NCI-H510A treated with DMSO at 0.1 percent for 48 hours (cell line): ENCODE measurements at regions not wholly inside any gene's neighbourhood (a gene's known extent, or its start where the extent isn't known, plus 50 kb on each side); places are given as distances from the start of the nearest gene placed in this dataset.
"Not testable (repeated sequence)": the region's sequence is repeated elsewhere in the genome, so short reads cannot be mapped to it uniquely, and the experiment has no call there.

Experiments
- DNase-seq: peaks from one replicate; lab custom pipeline; 2025; lab: John Stamatoyannopoulos, UW

- DNase-seq = no peak
These were observed 635.1 kb downstream of the IRS1 start for GRCh38 chr2:226164512-226164911.

- DNase-seq = not testable (repeated sequence)
These were observed 639.0 kb downstream of the IRS1 start for GRCh38 chr2:226160617-226161016.

DNA sequence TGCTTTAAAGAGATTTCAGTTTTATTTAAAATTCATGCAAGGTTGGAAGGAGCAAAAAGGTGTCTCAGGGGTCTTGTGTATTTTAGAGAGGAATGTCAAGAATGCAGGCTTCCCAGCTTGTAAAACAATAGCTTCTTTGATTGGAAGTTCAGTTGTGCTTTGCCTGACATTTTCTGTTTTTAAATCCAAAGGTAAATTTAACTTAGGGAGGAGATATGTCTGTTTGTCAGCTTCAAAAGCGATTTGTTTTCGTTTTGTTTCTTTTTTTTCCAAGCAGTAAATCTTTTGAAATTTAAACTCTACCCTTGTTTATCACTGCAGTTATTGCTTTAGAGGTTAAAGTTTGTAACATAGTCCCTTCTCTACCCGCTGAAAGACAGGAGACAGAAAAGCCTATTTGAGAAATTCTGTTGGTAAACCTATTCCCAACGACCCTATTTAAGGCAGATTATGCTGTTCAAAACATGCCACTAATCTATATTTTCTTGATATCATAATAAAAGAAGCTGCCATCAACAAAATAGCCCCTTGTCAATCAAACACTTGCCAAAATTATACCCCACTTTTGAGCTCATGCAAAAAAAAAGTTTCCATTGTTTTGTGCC lies 639.6 kb downstream of the IRS1 start:
- no peak for DNase-seq

GRCh38 chr2:226158940-226159339 lies 640.7 kb downstream of the IRS1 start:
- DNase-seq = no peak

DNA sequence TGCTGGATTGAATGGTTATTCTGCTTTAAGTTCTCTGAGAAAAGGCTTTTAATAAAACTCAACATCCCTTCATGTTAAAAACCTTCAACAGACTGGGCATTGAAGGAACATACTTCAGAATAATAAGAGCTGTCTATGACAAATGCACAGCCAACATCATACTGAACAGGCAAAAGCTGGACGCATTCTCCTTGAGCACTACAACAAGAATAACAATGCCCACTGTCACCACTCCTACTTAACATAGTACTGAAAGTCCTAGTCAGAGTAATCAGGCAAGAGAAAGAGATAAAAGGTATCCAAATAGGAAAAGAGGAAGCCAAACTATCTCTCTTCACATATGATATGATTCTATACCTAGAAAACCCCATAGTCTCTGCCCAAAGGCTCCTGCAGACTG lies 641.4 kb downstream of the IRS1 start:
- no peak for DNase-seq

DNA sequence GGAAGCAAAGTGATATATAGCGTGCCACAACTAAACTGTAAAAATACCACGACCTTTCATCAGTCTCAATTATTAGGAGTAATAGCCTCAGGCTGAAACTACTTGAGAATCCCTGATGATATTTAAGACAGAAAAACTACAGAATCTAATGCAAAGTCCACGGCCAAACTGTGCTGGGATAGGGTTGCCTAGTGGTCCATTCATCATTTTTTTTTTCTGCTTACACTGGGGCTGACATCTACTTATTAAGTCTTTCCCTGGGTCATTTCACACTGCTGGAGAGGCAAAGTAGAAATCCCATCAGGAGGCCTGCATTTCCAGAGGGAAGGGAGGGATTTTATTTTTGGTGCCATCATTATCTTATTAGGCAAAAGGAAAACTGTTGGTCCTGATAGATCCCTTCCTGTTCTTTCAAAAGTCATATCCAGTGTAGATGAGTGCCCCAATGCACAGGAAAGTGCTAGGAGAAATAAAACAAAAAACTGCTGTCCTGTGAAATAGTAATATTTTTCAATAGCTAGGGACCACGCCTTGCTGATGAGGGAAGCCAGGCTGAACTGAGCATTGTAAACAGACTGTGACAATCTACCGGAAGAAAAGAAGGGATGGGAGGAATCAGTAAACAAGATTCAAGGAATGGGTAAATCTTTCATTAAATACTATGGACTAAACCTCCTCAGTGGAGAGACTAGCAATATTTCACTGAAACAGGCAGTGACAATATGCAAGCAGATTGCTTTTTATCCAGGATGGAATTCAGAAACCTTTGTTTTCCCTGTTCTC lies 644.3 kb downstream of the IRS1 start:
- DNase-seq = no peak

- no peak for DNase-seq
These were observed 645.0 kb downstream of the IRS1 start for GRCh38 chr2:226154610-226155009.

DNA sequence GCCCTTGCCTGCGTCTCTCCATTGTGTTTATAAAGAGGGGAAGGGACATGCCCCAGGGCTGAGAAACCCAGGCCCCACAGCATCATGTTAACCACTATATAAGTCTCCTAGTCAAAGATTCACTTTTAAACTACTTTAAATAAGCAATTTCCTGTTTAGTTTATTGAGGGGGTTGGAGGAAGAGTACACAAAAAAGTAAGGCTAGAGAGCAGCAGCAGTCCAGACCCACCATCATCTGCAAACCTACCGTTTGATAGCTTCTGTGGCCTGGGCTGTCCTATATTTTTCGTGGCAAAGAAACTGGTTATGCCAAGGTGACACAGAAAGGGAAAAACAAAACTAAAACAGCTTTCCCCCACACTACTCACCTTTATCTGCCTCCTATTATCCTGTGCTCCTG lies 646.1 kb downstream of the IRS1 start:
- DNase-seq = no peak

- DNase-seq = no peak
These were observed 648.5 kb downstream of the IRS1 start for GRCh38 chr2:226151157-226151556.

DNA sequence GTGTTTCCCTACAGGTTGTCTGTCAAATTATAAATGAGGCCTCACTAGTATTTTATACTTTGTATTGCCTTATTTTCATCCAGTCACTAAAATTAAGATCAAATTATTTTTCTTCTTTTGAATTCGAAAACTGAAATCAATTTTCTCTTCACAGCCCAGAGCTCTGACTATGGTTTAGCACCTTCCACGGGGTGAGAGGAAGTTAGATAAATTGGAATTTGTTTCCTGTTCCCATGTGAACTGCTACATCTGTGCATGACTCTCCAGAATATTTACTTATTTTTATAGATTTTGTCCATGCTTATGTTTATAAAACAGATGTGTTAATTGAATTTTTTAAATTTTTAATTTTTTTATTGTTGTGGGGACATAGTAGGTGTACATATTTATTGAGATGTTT lies 656.5 kb downstream of the IRS1 start:
- DNase-seq = no peak

DNA sequence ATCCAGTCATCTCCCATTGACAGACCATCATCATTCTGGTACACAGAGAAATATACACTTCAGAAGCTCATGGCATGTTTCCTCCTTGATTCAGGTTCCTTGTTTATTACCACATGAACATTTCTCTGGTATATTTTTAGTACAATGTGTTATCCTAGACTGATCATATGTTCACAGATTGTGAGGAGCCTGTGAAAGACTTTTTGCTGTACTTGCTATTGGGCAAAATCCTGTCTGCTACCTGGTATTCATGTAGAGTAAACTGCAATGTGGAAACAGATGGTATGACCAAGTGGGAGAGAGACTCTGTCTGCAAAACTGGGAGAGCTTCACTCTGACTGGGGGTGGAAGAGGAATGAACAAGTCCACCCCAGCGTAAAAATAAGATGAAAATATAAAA lies 657.2 kb downstream of the IRS1 start:
- DNase-seq = no peak

- no peak for DNase-seq
These were observed 659.0 kb downstream of the IRS1 start for GRCh38 chr2:226140594-226140993.

DNA sequence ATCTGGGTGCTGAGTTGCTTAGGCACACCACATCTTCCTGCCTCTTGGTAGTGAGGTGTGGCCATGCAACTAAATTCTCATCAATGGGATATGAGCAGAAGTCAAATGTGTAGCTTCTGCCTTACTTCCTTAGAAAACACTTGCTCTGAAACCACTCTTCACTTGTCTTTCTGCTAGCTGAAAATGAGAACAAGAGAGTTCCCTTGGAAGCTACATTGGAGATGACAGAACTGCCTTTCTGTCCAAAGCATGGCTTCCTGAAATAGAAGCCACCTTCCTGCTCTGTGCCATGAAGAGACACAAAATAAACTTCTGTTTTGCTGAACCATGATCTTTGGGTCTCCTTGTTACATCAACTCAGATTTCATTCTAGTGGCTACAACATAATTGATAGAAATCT lies 659.9 kb downstream of the IRS1 start:
- DNase-seq = no peak

DNA sequence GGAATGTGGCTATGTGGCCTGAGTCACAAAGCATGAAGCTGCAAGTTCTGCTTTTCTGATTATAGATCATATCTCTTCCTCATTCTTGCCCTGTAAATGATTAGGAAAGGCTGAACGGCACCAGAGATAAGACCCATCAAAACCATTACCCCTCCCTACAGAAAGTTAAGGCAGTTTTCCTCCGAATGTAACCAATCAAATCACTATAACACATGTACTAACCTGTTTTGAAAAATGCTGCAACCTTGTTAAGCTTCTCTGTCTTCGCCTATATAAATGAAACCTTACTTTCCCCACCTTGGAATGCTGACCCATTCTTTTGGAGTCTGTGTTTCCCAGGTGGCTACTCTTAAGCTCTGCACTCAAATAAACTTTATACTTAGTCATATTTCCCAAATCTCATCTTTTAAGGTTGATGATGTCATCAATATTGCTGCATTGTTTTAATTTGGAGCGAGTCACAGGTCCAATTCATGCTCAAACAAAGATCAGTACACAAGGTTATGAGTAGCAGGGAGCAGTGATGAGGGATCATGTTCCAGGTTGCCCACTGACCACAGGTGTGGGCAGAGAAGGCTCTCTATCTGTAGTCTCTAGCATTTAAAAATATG lies 662.3 kb downstream of the IRS1 start:
- DNase-seq = no peak

- no peak for DNase-seq
These were observed 662.9 kb downstream of the IRS1 start for GRCh38 chr2:226136739-226137138.

- no peak for DNase-seq
These were observed 663.6 kb downstream of the IRS1 start for GRCh38 chr2:226135861-226136548.

GRCh38 chr2:226132323-226133215 lies 667.1 kb downstream of the IRS1 start:
- no peak for DNase-seq

- DNase-seq = no peak
These were observed 668.3 kb downstream of the IRS1 start for GRCh38 chr2:226131299-226131784.

- DNase-seq = no peak
These were observed 669.4 kb downstream of the IRS1 start for GRCh38 chr2:226130192-226130591.

- no peak for DNase-seq
These were observed 671.9 kb downstream of the IRS1 start for GRCh38 chr2:226127682-226128081.

GRCh38 chr2:226126104-226126503 lies 673.5 kb downstream of the IRS1 start:
- no peak for DNase-seq
